Endodermal cell (in vitro differentiated cells): ENCODE measurements at regions not wholly inside any gene's neighbourhood (a gene's known extent, or its start where the extent isn't known, plus 50 kb on each side); places are given as distances from the start of the nearest gene placed in this dataset.

Experiments
- DNase-seq: peaks from one replicate; pipeline ENCODE4 v3.0.0-alpha.2; 2017
- H3K27ac ChIP-seq: 2 replicates; pipeline ENCODE4 v1.5.1; 2013; ENCODE audit warnings: mild to moderate bottlenecking, low read depth, low read length, moderate library complexity
- H3K27me3 ChIP-seq: 2 replicates; pipeline ENCODE4 v1.6.1; 2013; ENCODE audit warnings: mild to moderate bottlenecking, low read length, moderate library complexity; ENCODE audit not compliant: insufficient read depth, control insufficient read depth, poor library complexity, severe bottlenecking
- H3K36me3 ChIP-seq: 2 replicates; pipeline ENCODE4 v1.7.0; 2013; ENCODE audit warnings: mild to moderate bottlenecking, low read length, moderate library complexity; ENCODE audit not compliant: control insufficient read depth, insufficient read depth
- H3K4me1 ChIP-seq: one replicate; pipeline ENCODE4 v1.7.0; 2013; ENCODE audit warnings: low read length; ENCODE audit not compliant: control insufficient read depth, insufficient read depth
- H3K4me3 ChIP-seq: 2 replicates; pipeline ENCODE4 v1.5.1; 2013; ENCODE audit warnings: mild to moderate bottlenecking, low read length, moderate library complexity
- H3K9ac ChIP-seq: 2 replicates; pipeline ENCODE4 v1.6.1; 2013; ENCODE audit warnings: mild to moderate bottlenecking, low read length, moderate library complexity; ENCODE audit not compliant: poor library complexity, severe bottlenecking; ENCODE audit errors: extremely low read depth
- H3K9me3 ChIP-seq: 2 replicates; pipeline ENCODE4 v1.6.1; 2013; ENCODE audit warnings: mild to moderate bottlenecking, low read length, moderate library complexity; ENCODE audit not compliant: control insufficient read depth
- H3K27ac Mint-ChIP-seq: 2 replicates; pipeline ENCODE4 v1.8.0; 2020; ENCODE audit warnings: mixed read lengths
- H3K27me3 Mint-ChIP-seq: 2 replicates; pipeline ENCODE4 v1.8.0; 2021; ENCODE audit warnings: mild to moderate bottlenecking, mixed read lengths; ENCODE audit not compliant: insufficient read depth
- H3K36me3 Mint-ChIP-seq: 2 replicates; pipeline ENCODE4 v1.8.0; 2020; ENCODE audit warnings: low read depth, mixed read lengths
- H3K4me1 Mint-ChIP-seq: 2 replicates; pipeline ENCODE4 v1.8.0; 2020; ENCODE audit warnings: mixed read lengths
- H3K4me3 Mint-ChIP-seq: 2 replicates; pipeline ENCODE4 v1.8.0; 2020; ENCODE audit warnings: mild to moderate bottlenecking, moderate library complexity, mixed read lengths
- H3K9me3 Mint-ChIP-seq: 2 replicates; pipeline ENCODE4 v1.8.0; 2020; ENCODE audit warnings: mild to moderate bottlenecking, mixed read lengths
- CTCF ChIP-seq: fragments of 200-600 bp; sonication (generic); conservative IDR thresholded peaks from 2 replicates; pipeline ENCODE4 v1.5.0; 2021; ENCODE audit warnings: antibody characterized with exemption, mild to moderate bottlenecking
- WGBS, 2 experiments: methylation state at CpG; one replicate each; pipeline versions ENCODE4 v1.1.5 to v1.1.7; 2013; ENCODE audit warnings: missing lambda C conversion rate in 2 of 2, mixed read lengths in 1 of 2; ENCODE audit not compliant: insufficient coverage in 1 of 2, insufficient read length in 1 of 2; 5-methylcytosine and 5-hydroxymethylcytosine counted together

GRCh38 chr6:1143655-1144054, 168.2 kb upstream of the FOXQ1 start:
- no peak for TF ChIP-seq CTCF
- Histone ChIP-seq H3K4me1 (no peaks in the 10 kb centered on the region), H3K36me3 (no peaks in the 10 kb centered on the region), H3K27me3 (peaks cover 4% of the 10 kb centered on the region), H3K27ac (no peak overlapping the region), H3K9ac (no peak overlapping the region), H3K4me3 (no peak overlapping the region), H3K9me3 (peaks cover 9% of the 10 kb centered on the region)
- WGBS, 2 experiments: 80 to 89% methylated on average over 2 to 7 of the region's 7 CpGs
- Mint-ChIP-seq H3K27me3 (peaks cover 17% of the 10 kb centered on the region), H3K9me3 (peaks cover 5% of the 10 kb centered on the region), H3K36me3 (no peaks in the 10 kb centered on the region), H3K4me1 (peaks cover 2% of the 10 kb centered on the region), H3K27ac (no peak overlapping the region), H3K4me3 (no peak overlapping the region)
- DNase-seq: no peak

- H3K9me3 ChIP-seq: peaks cover 9% of the 10 kb centered on the region
- Mint-ChIP-seq H3K27me3 (peaks cover 8% of the 10 kb centered on the region), H3K27ac (no peak overlapping the region), H3K4me3 (no peak overlapping the region), H3K4me1 (peaks cover 2% of the 10 kb centered on the region), H3K9me3 (peaks cover 9% of the 10 kb centered on the region), H3K36me3 (no peaks in the 10 kb centered on the region)
- no peaks in the 10 kb centered on the region for H3K36me3 ChIP-seq
- DNase-seq: no peak
- no peak overlapping the region for H3K27ac ChIP-seq
- no peak for TF ChIP-seq CTCF
- H3K4me1 ChIP-seq: no peaks in the 10 kb centered on the region
- H3K9ac ChIP-seq: no peak overlapping the region
- 96% methylated on average over 3 of the region's 4 CpGs; no CpG with 5 or more reads in 1 of the 2 experiments for WGBS, 2 experiments
- H3K4me3 ChIP-seq: no peak overlapping the region
- H3K27me3 ChIP-seq: no peaks in the 10 kb centered on the region
Observed at GRCh38 chr6:1139155-1139890, 172.6 kb upstream of the FOXQ1 start.

GRCh38 chr6:1137849-1138248, 174.0 kb upstream of the FOXQ1 start:
- 95% methylated on average over 4 to 6 of the region's 6 CpGs for WGBS, 2 experiments
- H3K9me3 Mint-ChIP-seq: peaks cover 9% of the 10 kb centered on the region

More at GRCh38 chr6:1137849-1138248, 174.0 kb upstream of the FOXQ1 start:
- peaks cover 9% of the 10 kb centered on the region for H3K9me3 ChIP-seq
- no peak overlapping the region for H3K9ac ChIP-seq
- peaks cover 8% of the 10 kb centered on the region for H3K27me3 Mint-ChIP-seq
- no peak for DNase-seq
- H3K36me3 Mint-ChIP-seq: no peaks in the 10 kb centered on the region
- H3K4me3 ChIP-seq: no peak overlapping the region
- no peaks in the 10 kb centered on the region for H3K4me1 ChIP-seq
- H3K4me1 Mint-ChIP-seq: peaks cover 2% of the 10 kb centered on the region
- TF ChIP-seq CTCF: no peak
- no peak overlapping the region for H3K27ac ChIP-seq
- H3K27ac Mint-ChIP-seq: no peak overlapping the region
- H3K36me3 ChIP-seq: no peaks in the 10 kb centered on the region
- H3K27me3 ChIP-seq: no peaks in the 10 kb centered on the region
- H3K4me3 Mint-ChIP-seq: no peak overlapping the region
